ENCODE measurements at regions not wholly inside any gene's neighbourhood (a gene's known extent, or its start where the extent isn't known, plus 50 kb on each side); places are given as distances from the start of the nearest gene placed in this dataset.
"Not testable (repeated sequence)": the region's sequence is repeated elsewhere in the genome, so short reads cannot be mapped to it uniquely, and the experiment has no call there.

DNA sequence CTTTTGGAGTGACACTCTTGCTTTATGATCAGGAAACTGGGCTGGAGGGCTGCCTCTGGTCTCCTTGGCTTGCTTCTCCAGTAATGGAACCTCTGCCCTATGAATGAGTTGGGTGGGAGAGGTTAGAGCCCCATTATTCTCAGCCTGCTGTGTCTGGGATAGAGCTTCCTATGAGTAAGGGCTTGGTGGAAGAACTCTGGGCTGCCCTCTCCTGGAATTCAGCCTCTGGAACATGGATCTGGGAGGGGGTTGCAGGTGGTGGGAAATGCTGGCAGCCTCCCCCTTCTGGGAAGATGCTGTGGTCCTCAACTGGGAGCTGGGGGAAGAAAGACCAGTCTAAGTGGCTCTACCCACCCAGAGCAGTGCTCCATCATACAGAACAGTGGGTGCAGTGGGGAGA is 81.8 kb upstream of the SYN3 start:
- no peak for DNase-seq

DNA sequence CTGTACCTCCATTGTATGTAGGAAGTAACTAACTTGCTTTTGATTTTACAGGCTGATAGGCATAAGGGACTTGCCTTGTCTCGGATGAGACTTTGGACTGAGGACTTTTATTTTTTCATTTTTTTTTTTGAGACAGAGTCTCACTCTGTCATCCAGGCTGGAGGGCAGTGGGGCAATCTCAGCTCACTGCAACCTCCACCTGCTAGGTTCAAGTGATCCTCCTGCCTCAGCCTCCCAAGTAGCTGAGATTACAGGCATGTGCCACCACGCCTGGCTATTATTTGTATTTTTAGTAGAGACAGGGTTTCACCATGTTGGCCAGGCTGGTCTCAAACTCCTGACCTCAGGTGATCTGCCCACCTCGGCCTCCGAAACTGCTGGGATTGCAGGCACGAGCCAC is 80.2 kb upstream of the SYN3 start:
- DNase-seq = not testable (repeated sequence)

DNA sequence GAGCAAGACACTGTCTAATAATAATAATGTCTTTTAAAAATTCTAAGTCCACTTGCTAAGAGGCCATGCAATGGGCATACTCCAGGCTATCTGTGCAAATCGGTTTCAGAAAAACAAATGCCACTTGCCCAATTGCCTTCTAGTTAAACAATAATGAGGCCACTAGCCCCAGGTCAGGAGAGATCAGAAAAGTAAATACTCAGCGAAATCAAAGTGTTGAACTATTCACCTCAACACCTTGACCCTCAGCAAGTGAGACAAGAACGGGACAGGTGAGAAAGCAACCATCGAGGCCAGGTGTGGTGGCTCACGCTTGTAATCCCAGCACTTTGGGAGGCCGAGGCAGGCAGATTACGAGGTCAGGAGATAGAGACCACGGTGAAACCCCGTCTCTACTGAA is 72.3 kb upstream of the SYN3 start:
- no peak for DNase-seq

DNA sequence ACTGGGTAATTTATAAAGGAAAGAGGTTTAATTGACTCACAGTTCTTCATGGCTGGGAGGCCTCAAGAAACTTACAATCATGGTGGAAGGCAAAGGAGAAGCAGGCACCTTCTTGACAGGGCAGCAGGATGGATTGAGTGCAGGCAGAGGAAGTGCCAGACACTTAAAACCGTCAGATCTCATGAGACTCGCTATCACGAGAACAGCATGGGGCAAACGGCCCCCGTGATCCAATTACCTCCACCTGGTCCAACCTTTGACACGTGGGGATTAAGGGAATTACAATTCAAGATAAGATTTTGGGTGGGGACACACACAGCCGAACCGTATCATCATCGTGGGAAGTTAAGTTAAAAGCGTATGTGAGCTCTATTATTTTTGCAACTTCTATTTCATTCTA is 71.4 kb upstream of the SYN3 start:
- no peak for DNase-seq

DNA sequence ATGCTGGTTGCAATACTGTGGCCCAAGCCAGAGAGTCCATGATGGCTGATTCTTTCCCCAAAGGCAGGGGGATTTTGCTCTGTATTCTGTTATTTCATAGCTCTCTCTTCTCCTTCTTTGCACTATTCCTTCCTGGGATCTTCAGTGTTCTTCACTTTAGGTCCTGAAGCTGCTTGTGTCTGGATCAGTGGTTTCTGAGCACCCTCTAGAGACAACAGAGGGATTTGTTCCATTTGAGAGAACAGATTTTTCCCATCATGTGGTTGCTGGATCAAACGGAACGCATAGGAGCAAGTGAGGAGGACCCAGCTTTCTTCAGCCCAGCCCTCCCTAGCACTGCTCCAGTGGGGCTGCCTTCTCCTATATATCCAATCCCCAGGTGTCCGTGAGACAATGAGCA is 68.7 kb upstream of the SYN3 start:
- peak; percentile 62 for DNase-seq

DNA sequence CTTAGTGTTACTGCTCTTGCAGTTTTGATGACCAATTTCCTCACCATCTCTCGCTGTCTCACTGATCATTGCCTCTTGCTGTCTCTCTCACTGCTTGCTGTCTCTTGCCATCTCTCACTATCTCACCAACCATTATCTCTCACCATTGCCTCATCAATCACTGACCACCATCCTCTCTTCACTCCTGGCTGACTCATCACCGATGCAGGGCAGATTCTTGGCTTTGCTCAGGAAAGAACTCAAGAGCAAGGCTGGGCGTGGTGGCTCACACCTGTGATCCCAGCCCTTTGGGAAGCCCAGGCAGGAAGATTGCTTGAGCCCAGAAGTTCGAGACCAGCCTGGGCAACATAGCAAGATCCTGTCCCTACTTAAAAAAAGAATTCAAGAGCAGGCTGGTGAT is 66.3 kb upstream of the SYN3 start:
- DNase-seq = no peak

DNA sequence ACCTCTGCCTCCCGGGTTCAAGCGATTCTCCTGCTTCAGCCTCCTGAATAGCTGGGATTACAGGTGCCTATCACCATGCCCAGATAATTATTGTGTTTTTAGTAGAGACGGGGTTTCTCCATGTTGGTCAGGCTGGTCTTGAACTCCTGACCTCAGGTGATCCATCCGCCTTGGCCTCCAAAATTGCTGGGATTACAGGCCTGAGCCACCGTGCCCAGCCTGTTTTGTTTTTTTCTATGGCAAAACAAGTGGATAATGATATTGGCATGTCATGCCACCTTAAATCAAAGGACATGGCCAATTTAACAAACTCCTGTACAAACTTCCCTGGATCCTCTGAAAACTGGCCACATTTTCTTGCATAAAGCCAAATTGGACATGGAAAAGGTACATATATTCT is 64.3 kb upstream of the SYN3 start:
- not testable (repeated sequence) for DNase-seq

DNA sequence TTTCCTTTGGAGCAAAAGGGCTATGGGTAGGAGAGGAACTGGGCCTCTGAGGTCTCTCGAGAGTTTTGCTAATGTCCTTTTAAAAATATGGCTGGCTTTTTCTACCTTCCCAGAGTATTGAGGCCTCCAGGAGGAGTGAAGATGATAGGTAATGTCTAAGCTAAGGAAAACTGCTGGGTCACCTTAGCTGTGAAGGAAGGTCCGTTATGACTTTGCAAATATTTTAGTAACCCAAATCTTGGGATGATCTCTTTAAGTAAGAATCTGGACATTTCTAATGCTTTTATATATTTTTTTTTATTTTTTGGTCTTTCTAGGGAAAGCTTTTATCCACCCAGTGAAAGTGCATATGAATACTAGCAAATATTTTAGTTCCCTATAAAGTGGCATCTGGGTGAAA is 60.9 kb upstream of the SYN3 start:
- no peak for DNase-seq

DNA sequence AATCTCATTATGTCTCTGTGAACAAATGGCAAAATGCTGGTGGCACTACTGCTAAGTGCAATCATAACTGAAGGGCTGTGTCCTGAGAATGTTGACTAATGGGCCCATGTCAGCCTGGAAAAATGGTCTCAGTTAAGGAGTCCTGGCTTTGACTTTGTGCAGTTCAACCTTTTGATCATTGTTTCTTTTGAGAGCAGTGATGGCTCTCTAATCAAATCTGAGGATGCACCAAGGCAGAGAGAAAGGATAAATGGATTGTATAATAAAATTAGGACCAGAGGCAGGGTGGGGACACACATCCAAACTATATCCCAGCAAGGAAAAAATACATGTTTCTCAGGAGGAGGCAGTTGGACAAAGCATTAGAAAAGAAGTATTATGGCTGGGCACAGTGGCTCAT is 59.6 kb upstream of the SYN3 start:
- DNase-seq = no peak

DNA sequence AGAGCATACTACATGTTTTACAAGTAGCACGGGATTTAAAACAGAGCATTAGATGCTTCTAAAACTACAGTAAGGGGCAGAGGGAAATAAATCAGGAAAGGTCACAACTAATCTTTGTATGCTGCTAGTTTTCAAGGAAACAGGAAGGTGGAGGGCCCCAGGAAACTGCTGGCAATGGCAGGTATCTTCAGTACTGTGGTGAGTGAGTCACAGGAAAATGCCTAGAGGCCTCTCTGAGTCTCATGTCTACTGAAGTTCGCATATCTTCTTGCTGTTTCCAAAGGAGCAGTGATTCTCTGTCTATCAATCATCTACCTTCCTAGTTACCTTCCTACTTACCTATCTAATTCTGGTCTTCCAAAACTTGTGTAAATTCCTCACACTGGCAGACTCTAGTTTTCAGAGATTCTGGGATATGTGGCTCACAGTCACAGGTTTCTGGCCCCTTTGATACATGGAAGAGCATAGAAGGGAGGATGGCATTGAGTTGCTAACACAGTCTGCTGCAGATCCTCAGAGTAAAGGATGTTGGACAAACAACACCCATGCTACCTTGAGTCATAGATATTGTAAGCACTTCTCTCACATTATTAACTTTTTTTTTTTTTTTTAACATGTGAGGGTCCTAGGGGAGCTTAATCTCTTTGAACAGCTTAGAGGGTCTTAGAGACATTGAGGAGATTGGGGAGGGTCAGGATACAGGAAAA is 58.8 kb upstream of the SYN3 start:
- DNase-seq = no peak

DNA sequence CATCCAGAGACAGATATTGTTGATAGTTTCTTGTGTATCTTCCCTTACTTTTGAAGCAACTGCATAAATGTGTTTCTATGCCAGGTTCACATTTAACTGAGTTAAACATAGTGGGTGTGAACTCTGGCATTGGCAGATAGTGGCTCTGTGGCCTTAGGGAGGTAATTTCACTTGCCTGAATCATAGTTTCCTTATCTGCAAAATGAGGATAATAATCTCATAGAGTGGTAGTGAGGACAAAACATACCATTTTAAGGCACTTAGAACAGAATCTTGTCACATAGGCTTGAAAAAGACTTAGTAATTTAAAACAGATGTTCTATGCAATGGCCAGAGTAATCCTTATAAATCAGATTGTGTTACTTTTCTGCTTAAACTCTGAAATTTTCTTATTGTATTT is 56.4 kb upstream of the SYN3 start:
- no peak for DNase-seq

DNA sequence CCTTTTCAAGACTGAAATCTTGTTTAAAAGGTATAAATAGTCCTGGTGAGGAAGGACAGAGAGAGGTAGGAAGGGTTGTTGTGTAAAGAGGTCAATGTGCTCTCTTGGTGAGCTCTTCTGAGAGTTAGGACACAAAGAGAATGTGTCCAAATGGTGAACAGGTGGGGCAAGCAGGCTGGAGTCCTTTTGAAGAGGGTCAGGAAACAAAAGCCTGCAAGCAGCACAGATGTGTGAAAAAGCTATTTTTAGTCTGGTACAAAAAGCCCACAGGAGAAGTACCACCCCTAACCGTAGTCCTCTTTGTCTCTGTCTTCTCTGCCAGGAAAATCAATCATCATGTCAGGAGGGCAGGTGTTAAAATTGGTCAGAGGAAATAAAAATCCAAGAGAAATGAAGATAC is 54.4 kb upstream of the SYN3 start:
- DNase-seq = peak; percentile 97

DNA sequence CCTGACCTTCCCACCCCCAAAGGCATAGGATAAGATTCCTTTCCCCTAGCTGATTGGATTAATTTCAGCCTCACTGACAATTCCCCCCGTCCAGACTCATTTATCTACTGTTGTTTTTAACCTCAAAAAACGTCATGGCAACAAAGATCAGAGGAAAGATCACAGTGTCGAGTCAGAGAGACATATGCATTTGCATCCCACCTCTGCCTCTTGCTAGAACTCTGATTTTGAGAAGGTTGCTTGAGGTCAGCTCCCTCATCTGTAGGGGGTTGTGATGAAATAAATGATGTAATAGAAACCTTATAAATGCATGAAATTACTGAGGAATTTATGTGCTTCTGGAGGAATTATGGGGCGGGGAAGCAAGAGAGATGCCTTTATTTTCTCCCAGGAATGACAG is 53.3 kb upstream of the SYN3 start:
- DNase-seq = peak; percentile 7

DNA sequence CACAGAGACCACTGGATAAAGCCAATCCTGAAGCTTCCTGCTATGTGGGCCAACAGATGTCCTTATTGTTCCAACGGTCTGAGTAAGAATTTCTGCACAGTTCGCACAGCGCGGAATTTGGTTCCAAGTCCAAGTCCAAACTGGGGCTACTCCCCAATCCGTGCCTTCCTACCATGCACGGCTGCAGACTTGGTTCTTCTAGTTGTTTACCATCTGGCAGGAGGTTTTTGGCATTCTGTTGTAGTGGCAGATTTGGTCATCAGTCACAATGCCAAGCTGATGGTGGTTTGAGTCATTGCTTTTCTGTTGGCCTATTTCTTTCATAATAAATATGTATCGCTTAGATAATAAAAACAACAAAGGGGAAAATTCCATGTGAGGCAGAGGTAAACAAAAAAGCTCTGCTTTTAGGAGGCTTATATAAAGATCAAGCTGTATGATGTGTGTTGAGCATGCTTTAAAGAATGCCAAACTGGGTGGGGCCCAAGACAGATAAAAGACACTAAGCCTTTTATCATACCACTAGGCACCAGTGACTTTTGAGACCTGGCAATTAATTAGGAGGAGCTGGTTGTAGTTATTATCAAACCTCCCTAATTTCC is 52.5 kb upstream of the SYN3 start:
- no peak for DNase-seq

DNA sequence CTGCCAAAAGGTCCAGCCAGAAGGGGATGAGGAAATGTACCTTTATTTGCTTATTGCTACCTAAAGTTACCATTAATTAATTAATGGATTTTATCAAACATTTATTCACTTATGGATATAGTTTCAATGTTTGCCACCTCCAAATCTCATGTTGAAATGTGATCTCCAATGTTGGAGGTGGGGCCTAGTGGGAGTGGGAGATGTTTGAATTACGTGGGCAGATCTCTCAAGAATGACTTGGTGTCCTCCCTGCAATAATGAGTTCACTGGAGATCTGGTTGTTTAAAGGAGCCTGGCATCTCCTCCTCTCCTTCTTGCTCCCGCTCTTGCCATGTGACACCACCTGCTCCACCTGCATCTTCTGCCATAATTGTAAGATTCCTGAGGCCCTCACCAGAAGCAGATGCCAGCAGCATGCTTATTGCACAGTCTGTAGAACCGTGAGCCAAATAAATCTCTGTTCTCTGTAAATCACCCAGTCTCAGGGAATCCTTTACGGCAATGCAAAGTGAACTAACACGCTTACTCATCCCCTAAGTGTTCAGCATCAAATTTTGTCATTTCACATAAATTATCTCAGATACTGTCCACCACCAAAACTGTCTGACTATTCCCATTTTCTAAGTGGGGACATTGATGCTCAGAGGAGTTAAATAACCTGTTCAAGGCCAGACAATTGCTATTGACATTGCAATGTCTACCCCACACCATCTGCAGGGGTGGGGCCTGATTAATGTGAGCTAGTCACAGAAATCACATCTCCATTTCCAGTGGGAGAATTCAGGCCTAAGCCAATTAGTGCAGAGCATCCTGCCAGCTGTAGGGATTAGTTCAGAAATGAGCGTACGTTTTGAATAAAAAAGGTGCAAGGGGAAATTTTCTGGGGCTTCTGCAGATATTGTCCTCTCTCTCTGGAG is 51.6 kb upstream of the SYN3 start:
- DNase-seq = peak; percentile 73

DNA sequence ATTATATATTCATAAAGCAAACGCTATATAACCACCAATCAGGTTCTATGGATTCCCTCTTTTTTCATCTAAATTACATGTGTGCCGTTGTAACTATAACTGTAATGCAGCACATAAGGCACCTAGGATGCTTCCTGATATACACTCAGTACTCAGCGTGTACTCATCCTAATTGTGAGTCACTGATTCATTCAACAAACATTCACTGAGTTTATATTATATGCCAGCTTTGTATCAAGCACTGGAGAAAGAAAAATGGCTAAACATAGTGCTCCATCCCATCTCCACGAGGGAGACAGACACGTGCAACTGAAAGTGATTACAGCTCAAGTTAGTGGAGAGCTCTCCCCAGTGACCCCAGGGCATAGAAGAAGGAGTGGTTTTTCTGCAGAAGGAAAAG is 49.9 kb upstream of the SYN3 start:
- DNase-seq = no peak
